ENCODE measurements at regions not wholly inside any gene's neighbourhood (a gene's known extent, or its start where the extent isn't known, plus 50 kb on each side); places are given as distances from the start of the nearest gene placed in this dataset.

DNA sequence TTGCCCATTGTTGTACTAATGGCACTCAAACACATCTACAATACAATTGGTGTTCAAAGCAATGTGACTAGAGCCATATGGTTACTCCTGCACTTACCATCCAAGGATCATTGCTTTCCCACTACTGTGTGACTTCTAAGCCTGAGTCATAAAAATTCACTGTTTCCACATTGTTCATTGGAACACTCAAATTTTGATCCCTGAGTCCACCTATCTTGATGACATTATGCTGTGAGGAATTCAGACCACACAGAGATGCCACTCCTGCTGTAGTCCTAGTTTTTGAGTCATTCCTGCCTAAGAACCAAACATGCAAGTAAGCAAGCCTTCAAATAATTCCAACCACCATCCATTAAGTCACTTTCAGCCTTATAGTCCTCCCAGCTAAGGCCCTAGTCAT lies 176.2 kb downstream of the EFHB start:
- TF ChIP-seq POLR2AphosphoS5 (IDR thresholded peaks at IDR 0.05; ENCODE audit: low read depth): no peak
- TF ChIP-seq, protein P1, sequence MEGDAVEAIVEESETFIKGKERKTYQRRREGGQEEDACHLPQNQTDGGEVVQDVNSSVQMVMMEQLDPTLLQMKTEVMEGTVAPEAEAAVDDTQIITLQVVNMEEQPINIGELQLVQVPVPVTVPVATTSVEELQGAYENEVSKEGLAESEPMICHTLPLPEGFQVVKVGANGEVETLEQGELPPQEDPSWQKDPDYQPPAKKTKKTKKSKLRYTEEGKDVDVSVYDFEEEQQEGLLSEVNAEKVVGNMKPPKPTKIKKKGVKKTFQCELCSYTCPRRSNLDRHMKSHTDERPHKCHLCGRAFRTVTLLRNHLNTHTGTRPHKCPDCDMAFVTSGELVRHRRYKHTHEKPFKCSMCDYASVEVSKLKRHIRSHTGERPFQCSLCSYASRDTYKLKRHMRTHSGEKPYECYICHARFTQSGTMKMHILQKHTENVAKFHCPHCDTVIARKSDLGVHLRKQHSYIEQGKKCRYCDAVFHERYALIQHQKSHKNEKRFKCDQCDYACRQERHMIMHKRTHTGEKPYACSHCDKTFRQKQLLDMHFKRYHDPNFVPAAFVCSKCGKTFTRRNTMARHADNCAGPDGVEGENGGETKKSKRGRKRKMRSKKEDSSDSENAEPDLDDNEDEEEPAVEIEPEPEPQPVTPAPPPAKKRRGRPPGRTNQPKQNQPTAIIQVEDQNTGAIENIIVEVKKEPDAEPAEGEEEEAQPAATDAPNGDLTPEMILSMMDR (IDR thresholded peaks at IDR 0.05; ENCODE audit: insufficient read depth, low read length): no peak
- TF ChIP-seq, protein P2, sequence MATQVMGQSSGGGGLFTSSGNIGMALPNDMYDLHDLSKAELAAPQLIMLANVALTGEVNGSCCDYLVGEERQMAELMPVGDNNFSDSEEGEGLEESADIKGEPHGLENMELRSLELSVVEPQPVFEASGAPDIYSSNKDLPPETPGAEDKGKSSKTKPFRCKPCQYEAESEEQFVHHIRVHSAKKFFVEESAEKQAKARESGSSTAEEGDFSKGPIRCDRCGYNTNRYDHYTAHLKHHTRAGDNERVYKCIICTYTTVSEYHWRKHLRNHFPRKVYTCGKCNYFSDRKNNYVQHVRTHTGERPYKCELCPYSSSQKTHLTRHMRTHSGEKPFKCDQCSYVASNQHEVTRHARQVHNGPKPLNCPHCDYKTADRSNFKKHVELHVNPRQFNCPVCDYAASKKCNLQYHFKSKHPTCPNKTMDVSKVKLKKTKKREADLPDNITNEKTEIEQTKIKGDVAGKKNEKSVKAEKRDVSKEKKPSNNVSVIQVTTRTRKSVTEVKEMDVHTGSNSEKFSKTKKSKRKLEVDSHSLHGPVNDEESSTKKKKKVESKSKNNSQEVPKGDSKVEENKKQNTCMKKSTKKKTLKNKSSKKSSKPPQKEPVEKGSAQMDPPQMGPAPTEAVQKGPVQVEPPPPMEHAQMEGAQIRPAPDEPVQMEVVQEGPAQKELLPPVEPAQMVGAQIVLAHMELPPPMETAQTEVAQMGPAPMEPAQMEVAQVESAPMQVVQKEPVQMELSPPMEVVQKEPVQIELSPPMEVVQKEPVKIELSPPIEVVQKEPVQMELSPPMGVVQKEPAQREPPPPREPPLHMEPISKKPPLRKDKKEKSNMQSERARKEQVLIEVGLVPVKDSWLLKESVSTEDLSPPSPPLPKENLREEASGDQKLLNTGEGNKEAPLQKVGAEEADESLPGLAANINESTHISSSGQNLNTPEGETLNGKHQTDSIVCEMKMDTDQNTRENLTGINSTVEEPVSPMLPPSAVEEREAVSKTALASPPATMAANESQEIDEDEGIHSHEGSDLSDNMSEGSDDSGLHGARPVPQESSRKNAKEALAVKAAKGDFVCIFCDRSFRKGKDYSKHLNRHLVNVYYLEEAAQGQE (IDR thresholded peaks at IDR 0.05; ENCODE audit: insufficient replicate concordance, low read depth): no peak
- TF ChIP-seq SPI1 (IDR thresholded peaks at IDR 0.05; ENCODE audit: borderline replicate concordance, low read depth): no peak
- no peak for TF ChIP-seq GABPA (IDR thresholded peaks at IDR 0.05; ENCODE audit: low read depth)
